ENCODE measurements at regions not wholly inside any gene's neighbourhood (a gene's known extent, or its start where the extent isn't known, plus 50 kb on each side); places are given as distances from the start of the nearest gene placed in this dataset.

GRCh38 chr6:147055821-147056392 is 148.3 kb upstream of the STXBP5 start:
- BruUV-seq (replicated peaks): no TSS peak
- intact Hi-C loops (cut with micrococcal nuclease; ENCODE audit: unreplicated experiment): no loop called here

GRCh38 chr6:147057188-147057587 is 147.0 kb upstream of the STXBP5 start:
- ATAC-seq: no peak
- no peak for TF ChIP-seq TCF7L2 (IDR thresholded peaks at IDR 0.05; ENCODE audit: low read depth, low read length)
- TF ChIP-seq SIN3A (IDR thresholded peaks at IDR 0.05; ENCODE audit: borderline replicate concordance, insufficient read depth, low read depth, low read length): no peak
- no peak for TF ChIP-seq REST (IDR thresholded peaks at IDR 0.05; ENCODE audit: insufficient read depth in 1 of 2, low read depth in 2 of 2, low read length in 1 of 2)
- TF ChIP-seq CTCF (IDR thresholded peaks at IDR 0.05): no peak
- TF ChIP-seq POLR2AphosphoS5 (IDR thresholded peaks at IDR 0.05; ENCODE audit: low read depth, low read length): no peak
- DNase-seq (ENCODE audit: low read depth, low spot score): no peak
- Histone ChIP-seq H3K4me3 (ENCODE audit: low read depth in 2 of 2, low read length in 2 of 2) (no peak overlapping the region), H3K27me3 (ENCODE audit: control insufficient read depth, insufficient read depth, low read length) (no peaks in the 10 kb centered on the region), H3K9me3 (ENCODE audit: control insufficient read depth, insufficient read depth, low read depth, low read length) (no peaks in the 10 kb centered on the region), H3K27ac (ENCODE audit: low read length) (no peak overlapping the region), H3K36me3 (ENCODE audit: control insufficient read depth, insufficient read depth, low read length) (no peaks in the 10 kb centered on the region), H3K4me1 (ENCODE audit: control insufficient read depth, insufficient read depth, low read length) (peaks cover 2% of the 10 kb centered on the region; the same call in 1 of the 2 replicates)
- ChIA-PET CTCF (no interaction called here), POLR2A (no interaction called here)
- BruUV-seq (replicated peaks): no TSS peak
- intact Hi-C loops (cut with micrococcal nuclease; ENCODE audit: unreplicated experiment): no loop called here
- in situ Hi-C loops (cut with HindIII; ENCODE audit: low pct_unique_long_range_greater_than_20kb, low sequenced_read_pairs): no loop called here

More at GRCh38 chr6:147055821-147056392, 148.3 kb upstream of the STXBP5 start:
- TF ChIP-seq TCF7L2 (IDR thresholded peaks at IDR 0.05; ENCODE audit: low read depth, low read length) (no peak), CTCF (IDR thresholded peaks at IDR 0.05) (no peak), REST (IDR thresholded peaks at IDR 0.05; ENCODE audit: insufficient read depth in 1 of 2, low read depth in 2 of 2, low read length in 1 of 2) (no peak), SIN3A (IDR thresholded peaks at IDR 0.05; ENCODE audit: borderline replicate concordance, insufficient read depth, low read depth, low read length) (no peak), POLR2AphosphoS5 (IDR thresholded peaks at IDR 0.05; ENCODE audit: low read depth, low read length) (no peak)
- in situ Hi-C loops (cut with HindIII; ENCODE audit: low pct_unique_long_range_greater_than_20kb, low sequenced_read_pairs): no loop called here
- no peak overlapping the region for H3K4me3 ChIP-seq (ENCODE audit: low read depth in 2 of 2, low read length in 2 of 2)
- H3K27me3 ChIP-seq (ENCODE audit: control insufficient read depth, insufficient read depth, low read length): no peaks in the 10 kb centered on the region
- ATAC-seq (no peak), DNase-seq (ENCODE audit: low read depth, low spot score) (no peak)
- peaks cover 2% of the 10 kb centered on the region; the same call in 1 of the 2 replicates for H3K4me1 ChIP-seq (ENCODE audit: control insufficient read depth, insufficient read depth, low read length)
- no peak overlapping the region for H3K27ac ChIP-seq (ENCODE audit: low read length)
- no peaks in the 10 kb centered on the region for H3K9me3 ChIP-seq (ENCODE audit: control insufficient read depth, insufficient read depth, low read depth, low read length)
- CTCF ChIA-PET: no interaction called here
- POLR2A ChIA-PET: no interaction called here
- H3K36me3 ChIP-seq (ENCODE audit: control insufficient read depth, insufficient read depth, low read length): no peaks in the 10 kb centered on the region
